ENCODE measurements at regions not wholly inside any gene's neighbourhood (a gene's known extent, or its start where the extent isn't known, plus 50 kb on each side); places are given as distances from the start of the nearest gene placed in this dataset.

GRCh38 chr20:54339093-54339492 is 131.2 kb downstream of the PFDN4 start:
- Histone ChIP-seq H3K4me2 (ENCODE audit: low read length, poor library complexity, severe bottlenecking) (no peak overlapping the region), H3K18ac (ENCODE audit: low read depth in 1 of 2, low read length in 2 of 2) (no peak overlapping the region), H3K79me1 (replicated peaks; ENCODE audit: low read length, poor library complexity, severe bottlenecking) (no peaks in the 10 kb centered on the region), H2BK5ac (ENCODE audit: low read depth, low read length, poor library complexity, severe bottlenecking) (no peak overlapping the region), H3K14ac (ENCODE audit: low read length in 2 of 2) (no peak overlapping the region), H3K23ac (ENCODE audit: low read length in 2 of 2) (no peak overlapping the region), H3K4me1 (ENCODE audit: control insufficient read depth, insufficient read depth, low read depth, low read length) (peaks cover 1% of the 10 kb centered on the region), H3K27ac (ENCODE audit: low read length, poor library complexity, severe bottlenecking) (no peak overlapping the region), H3K4me3 (ENCODE audit: insufficient read depth in 1 of 2, low read depth in 1 of 2, low read length in 2 of 2) (no peak overlapping the region), H2AFZ (ENCODE audit: low read depth, low read length) (no peak overlapping the region), H2BK120ac (ENCODE audit: low read depth, low read length) (no peak overlapping the region), H3K36me3 (ENCODE audit: control insufficient read depth in 1 of 2, insufficient read depth in 2 of 2, low read depth in 1 of 2, low read length in 2 of 2) (no peaks in the 10 kb centered on the region), H2BK15ac (ENCODE audit: low read depth, poor library complexity, severe bottlenecking) (no peak overlapping the region), H3K9ac (ENCODE audit: low read length) (no peak overlapping the region), H3K9me3 (ENCODE audit: control insufficient read depth, low read length) (no peaks in the 10 kb centered on the region), H4K91ac (ENCODE audit: low read length) (no peak overlapping the region), H3K4ac (ENCODE audit: low read depth in 1 of 2, low read length in 2 of 2) (no peak overlapping the region), H2AK5ac (ENCODE audit: low read length, severe bottlenecking) (no peak overlapping the region), H4K8ac (ENCODE audit: low read length) (no peak overlapping the region), H2BK12ac (ENCODE audit: low read length in 2 of 2) (no peak overlapping the region), H3K27me3 (ENCODE audit: control insufficient read depth in 1 of 2, insufficient read depth in 1 of 2, low read length in 2 of 2) (no peaks in the 10 kb centered on the region)
- WGBS: 87% methylated on average over 5 of the region's 7 CpGs
- DNase-seq: no peak

- no peak overlapping the region for H2BK12ac ChIP-seq (ENCODE audit: low read length in 2 of 2)
- peak overlapping the region; percentile 45 for H3K9ac ChIP-seq (ENCODE audit: low read length)
- no peaks in the 10 kb centered on the region for H3K27me3 ChIP-seq (ENCODE audit: control insufficient read depth in 1 of 2, insufficient read depth in 1 of 2, low read length in 2 of 2)
- no peak overlapping the region for H3K27ac ChIP-seq (ENCODE audit: low read length, poor library complexity, severe bottlenecking)
- H3K4ac ChIP-seq (ENCODE audit: low read depth in 1 of 2, low read length in 2 of 2): no peak overlapping the region
- no CpG with 5 or more reads among the region's 1 CpG for WGBS
- H2AFZ ChIP-seq (ENCODE audit: low read depth, low read length): no peak overlapping the region
- no peak overlapping the region for H4K8ac ChIP-seq (ENCODE audit: low read length)
- H2BK15ac ChIP-seq (ENCODE audit: low read depth, poor library complexity, severe bottlenecking): no peak overlapping the region
- H3K79me1 ChIP-seq (replicated peaks; ENCODE audit: low read length, poor library complexity, severe bottlenecking): no peaks in the 10 kb centered on the region
- H3K4me3 ChIP-seq (ENCODE audit: insufficient read depth in 1 of 2, low read depth in 1 of 2, low read length in 2 of 2): no peak overlapping the region
- no peak overlapping the region for H4K91ac ChIP-seq (ENCODE audit: low read length)
- no peaks in the 10 kb centered on the region for H3K9me3 ChIP-seq (ENCODE audit: control insufficient read depth, low read length)
- no peaks in the 10 kb centered on the region for H3K36me3 ChIP-seq (ENCODE audit: control insufficient read depth in 1 of 2, insufficient read depth in 2 of 2, low read depth in 1 of 2, low read length in 2 of 2)
- no peak overlapping the region for H3K4me2 ChIP-seq (ENCODE audit: low read length, poor library complexity, severe bottlenecking)
- H2BK5ac ChIP-seq (ENCODE audit: low read depth, low read length, poor library complexity, severe bottlenecking): no peak overlapping the region
- H3K23ac ChIP-seq (ENCODE audit: low read length in 2 of 2): no peak overlapping the region
- DNase-seq: no peak
- H3K14ac ChIP-seq (ENCODE audit: low read length in 2 of 2): no peak overlapping the region
- H2BK120ac ChIP-seq (ENCODE audit: low read depth, low read length): no peak overlapping the region
- H3K4me1 ChIP-seq (ENCODE audit: control insufficient read depth, insufficient read depth, low read depth, low read length): peaks cover 3% of the 10 kb centered on the region
- H2AK5ac ChIP-seq (ENCODE audit: low read length, severe bottlenecking): no peak overlapping the region
- no peak overlapping the region for H3K18ac ChIP-seq (ENCODE audit: low read depth in 1 of 2, low read length in 2 of 2)
These were observed 132.3 kb downstream of the PFDN4 start for GRCh38 chr20:54340206-54340605.

GRCh38 chr20:54340667-54341081 is 132.8 kb downstream of the PFDN4 start:
- Histone ChIP-seq H3K4me3 (ENCODE audit: insufficient read depth in 1 of 2, low read depth in 1 of 2, low read length in 2 of 2) (no peak overlapping the region), H3K4me2 (ENCODE audit: low read length, poor library complexity, severe bottlenecking) (no peak overlapping the region), H2AFZ (ENCODE audit: low read depth, low read length) (no peak overlapping the region), H3K79me1 (replicated peaks; ENCODE audit: low read length, poor library complexity, severe bottlenecking) (no peaks in the 10 kb centered on the region), H4K8ac (ENCODE audit: low read length) (no peak overlapping the region), H3K9ac (ENCODE audit: low read length) (peak overlapping the region; percentile 45), H2BK12ac (ENCODE audit: low read length in 2 of 2) (no peak overlapping the region), H3K27me3 (ENCODE audit: control insufficient read depth in 1 of 2, insufficient read depth in 1 of 2, low read length in 2 of 2) (no peaks in the 10 kb centered on the region), H2AK5ac (ENCODE audit: low read length, severe bottlenecking) (no peak overlapping the region), H2BK15ac (ENCODE audit: low read depth, poor library complexity, severe bottlenecking) (no peak overlapping the region), H3K4ac (ENCODE audit: low read depth in 1 of 2, low read length in 2 of 2) (no peak overlapping the region), H3K36me3 (ENCODE audit: control insufficient read depth in 1 of 2, insufficient read depth in 2 of 2, low read depth in 1 of 2, low read length in 2 of 2) (no peaks in the 10 kb centered on the region), H2BK120ac (ENCODE audit: low read depth, low read length) (no peak overlapping the region), H3K27ac (ENCODE audit: low read length, poor library complexity, severe bottlenecking) (peak overlapping the region; percentile 44), H3K14ac (ENCODE audit: low read length in 2 of 2) (no peak overlapping the region), H3K4me1 (ENCODE audit: control insufficient read depth, insufficient read depth, low read depth, low read length) (peaks cover 3% of the 10 kb centered on the region), H2BK5ac (ENCODE audit: low read depth, low read length, poor library complexity, severe bottlenecking) (no peak overlapping the region), H4K91ac (ENCODE audit: low read length) (no peak overlapping the region), H3K9me3 (ENCODE audit: control insufficient read depth, low read length) (no peaks in the 10 kb centered on the region), H3K18ac (ENCODE audit: low read depth in 1 of 2, low read length in 2 of 2) (no peak overlapping the region), H3K23ac (ENCODE audit: low read length in 2 of 2) (no peak overlapping the region)
- 46% methylated on average over 4 of the region's 4 CpGs for WGBS
- DNase-seq: no peak

GRCh38 chr20:54342258-54342920 is 133.0 kb upstream of the DOK5 start:
- no peak overlapping the region for H2BK5ac ChIP-seq (ENCODE audit: low read depth, low read length, poor library complexity, severe bottlenecking)
- WGBS: 94% methylated on average over 3 of the region's 5 CpGs

More at GRCh38 chr20:54342258-54342920, 133.0 kb upstream of the DOK5 start:
- Histone ChIP-seq H3K14ac (ENCODE audit: low read length in 2 of 2) (no peak overlapping the region), H4K8ac (ENCODE audit: low read length) (no peak overlapping the region), H3K4me1 (ENCODE audit: control insufficient read depth, insufficient read depth, low read depth, low read length) (peaks cover 3% of the 10 kb centered on the region), H4K91ac (ENCODE audit: low read length) (no peak overlapping the region), H3K18ac (ENCODE audit: low read depth in 1 of 2, low read length in 2 of 2) (no peak overlapping the region), H2BK15ac (ENCODE audit: low read depth, poor library complexity, severe bottlenecking) (no peak overlapping the region), H3K4me2 (ENCODE audit: low read length, poor library complexity, severe bottlenecking) (no peak overlapping the region), H3K9ac (ENCODE audit: low read length) (no peak overlapping the region), H3K36me3 (ENCODE audit: control insufficient read depth in 1 of 2, insufficient read depth in 2 of 2, low read depth in 1 of 2, low read length in 2 of 2) (no peaks in the 10 kb centered on the region), H3K9me3 (ENCODE audit: control insufficient read depth, low read length) (no peaks in the 10 kb centered on the region), H3K4me3 (ENCODE audit: insufficient read depth in 1 of 2, low read depth in 1 of 2, low read length in 2 of 2) (no peak overlapping the region), H3K79me1 (replicated peaks; ENCODE audit: low read length, poor library complexity, severe bottlenecking) (no peaks in the 10 kb centered on the region), H3K23ac (ENCODE audit: low read length in 2 of 2) (no peak overlapping the region), H2AK5ac (ENCODE audit: low read length, severe bottlenecking) (no peak overlapping the region), H2BK120ac (ENCODE audit: low read depth, low read length) (no peak overlapping the region), H2BK12ac (ENCODE audit: low read length in 2 of 2) (no peak overlapping the region), H3K27me3 (ENCODE audit: control insufficient read depth in 1 of 2, insufficient read depth in 1 of 2, low read length in 2 of 2) (no peaks in the 10 kb centered on the region), H2AFZ (ENCODE audit: low read depth, low read length) (no peak overlapping the region), H3K27ac (ENCODE audit: low read length, poor library complexity, severe bottlenecking) (no peak overlapping the region), H3K4ac (ENCODE audit: low read depth in 1 of 2, low read length in 2 of 2) (no peak overlapping the region)
- DNase-seq: no peak
